MM.1S (cell line): ENCODE measurements at regions not wholly inside any gene's neighbourhood (a gene's known extent, or its start where the extent isn't known, plus 50 kb on each side); places are given as distances from the start of the nearest gene placed in this dataset.
"Not testable (repeated sequence)": the region's sequence is repeated elsewhere in the genome, so short reads cannot be mapped to it uniquely, and the experiment has no call there.

Experiments used
- DNase-seq: peaks from one replicate; pipeline ENCODE4 v3.0.0-alpha.2; 2015
- H2AFZ ChIP-seq: fragments of 300-600 bp; sonication (generic); 2 replicates; pipeline ENCODE4 v1.6.0; 2016; ENCODE audit warnings: antibody characterized with exemption, low read length
- H3F3A ChIP-seq: fragments of 300-600 bp; sonication (generic); 2 replicates; pipeline ENCODE4 v1.6.1; 2016; ENCODE audit warnings: mild to moderate bottlenecking, antibody characterized with exemption, low read length, moderate library complexity, mixed read lengths; ENCODE audit not compliant: insufficient read depth
- H3K27ac ChIP-seq: fragments of 300-600 bp; sonication (generic); 2 replicates; pipeline ENCODE4 v1.5.1; 2016; ENCODE audit warnings: mild to moderate bottlenecking, low read length
- H3K27me3 ChIP-seq: fragments of 300-600 bp; sonication (generic); replicated peaks from 2 replicates; pipeline ENCODE4 v1.6.0; 2016; ENCODE audit warnings: low read length; ENCODE audit not compliant: insufficient read depth
- H3K36me3 ChIP-seq: fragments of 300-600 bp; sonication (generic); replicated peaks from 2 replicates; pipeline ENCODE4 v1.6.1; 2016; ENCODE audit warnings: mild to moderate bottlenecking, low read length, mixed read lengths; ENCODE audit not compliant: insufficient read depth
- H3K4me1 ChIP-seq: fragments of 300-600 bp; sonication (generic); 2 replicates; pipeline ENCODE4 v1.6.1; 2016; ENCODE audit warnings: low read length, mixed read lengths
- H3K4me2 ChIP-seq: fragments of 300-600 bp; sonication (generic); 2 replicates; pipeline ENCODE4 v1.6.0; 2016; ENCODE audit warnings: low read depth, low read length
- H3K4me3 ChIP-seq: fragments of 300-600 bp; sonication (generic); 2 replicates; pipeline ENCODE4 v1.5.1; 2016; ENCODE audit warnings: low read length, mixed read lengths
- H3K79me2 ChIP-seq: fragments of 300-600 bp; sonication (generic); 2 replicates; pipeline ENCODE4 v1.6.1; 2016; ENCODE audit warnings: mixed run types, low read length, mixed read lengths
- H3K9ac ChIP-seq: fragments of 300-600 bp; sonication (generic); 2 replicates; pipeline ENCODE4 v1.6.1; 2016; ENCODE audit warnings: low read length, mixed read lengths
- H3K9me2 ChIP-seq: fragments of 300-600 bp; sonication (generic); replicated peaks from 2 replicates; pipeline ENCODE4 v1.6.1; 2016; ENCODE audit warnings: mild to moderate bottlenecking, low read length, mixed read lengths; ENCODE audit not compliant: insufficient read depth
- H3K9me3 ChIP-seq: fragments of 300-600 bp; sonication (generic); replicated peaks from 2 replicates; pipeline ENCODE4 v1.6.1; 2016; ENCODE audit warnings: mild to moderate bottlenecking, low read length, mixed read lengths; ENCODE audit not compliant: insufficient read depth
- H4K20me1 ChIP-seq: fragments of 300-600 bp; sonication (generic); 2 replicates; pipeline ENCODE4 v1.6.1; 2016; ENCODE audit warnings: mild to moderate bottlenecking, low read length, moderate library complexity, mixed read lengths; ENCODE audit not compliant: insufficient read depth

GRCh38 chr14:106714446-106715428 is 1188.4 kb downstream of the TMEM121 start:
- not testable (repeated sequence) for H3K79me2 ChIP-seq, H3F3A ChIP-seq, DNase-seq, H3K27me3 ChIP-seq, H3K4me3 ChIP-seq, H3K9me3 ChIP-seq, H3K4me1 ChIP-seq, H3K9ac ChIP-seq, H4K20me1 ChIP-seq, H3K36me3 ChIP-seq, H2AFZ ChIP-seq, H3K4me2 ChIP-seq, H3K9me2 ChIP-seq, H3K27ac ChIP-seq

GRCh38 chr14:106717544-106717943 is 1191.2 kb downstream of the TMEM121 start:
- not testable (repeated sequence) for H3K9me3 ChIP-seq, H3K4me2 ChIP-seq, H3K27ac ChIP-seq, H3K27me3 ChIP-seq, H2AFZ ChIP-seq, H3K9ac ChIP-seq, H3K9me2 ChIP-seq, H4K20me1 ChIP-seq, H3K36me3 ChIP-seq, H3K4me1 ChIP-seq, DNase-seq, H3K79me2 ChIP-seq, H3F3A ChIP-seq, H3K4me3 ChIP-seq

- H3K9ac ChIP-seq, H3K27me3 ChIP-seq, H3K36me3 ChIP-seq, H3K4me3 ChIP-seq, H3K4me2 ChIP-seq, H2AFZ ChIP-seq, H3K4me1 ChIP-seq, H3F3A ChIP-seq, H3K79me2 ChIP-seq, H3K27ac ChIP-seq, H3K9me2 ChIP-seq, H4K20me1 ChIP-seq, DNase-seq, H3K9me3 ChIP-seq: not testable (repeated sequence)
Observed at GRCh38 chr14:106719880-106720279, 1193.5 kb downstream of the TMEM121 start.

- not testable (repeated sequence) for H3K27me3 ChIP-seq, H3K27ac ChIP-seq, H2AFZ ChIP-seq, H3F3A ChIP-seq, H3K9me2 ChIP-seq, DNase-seq, H3K4me2 ChIP-seq, H3K79me2 ChIP-seq, H3K36me3 ChIP-seq, H3K9me3 ChIP-seq, H4K20me1 ChIP-seq, H3K9ac ChIP-seq, H3K4me1 ChIP-seq, H3K4me3 ChIP-seq
Observed at GRCh38 chr14:106721926-106722325, 1195.5 kb downstream of the TMEM121 start.

DNA sequence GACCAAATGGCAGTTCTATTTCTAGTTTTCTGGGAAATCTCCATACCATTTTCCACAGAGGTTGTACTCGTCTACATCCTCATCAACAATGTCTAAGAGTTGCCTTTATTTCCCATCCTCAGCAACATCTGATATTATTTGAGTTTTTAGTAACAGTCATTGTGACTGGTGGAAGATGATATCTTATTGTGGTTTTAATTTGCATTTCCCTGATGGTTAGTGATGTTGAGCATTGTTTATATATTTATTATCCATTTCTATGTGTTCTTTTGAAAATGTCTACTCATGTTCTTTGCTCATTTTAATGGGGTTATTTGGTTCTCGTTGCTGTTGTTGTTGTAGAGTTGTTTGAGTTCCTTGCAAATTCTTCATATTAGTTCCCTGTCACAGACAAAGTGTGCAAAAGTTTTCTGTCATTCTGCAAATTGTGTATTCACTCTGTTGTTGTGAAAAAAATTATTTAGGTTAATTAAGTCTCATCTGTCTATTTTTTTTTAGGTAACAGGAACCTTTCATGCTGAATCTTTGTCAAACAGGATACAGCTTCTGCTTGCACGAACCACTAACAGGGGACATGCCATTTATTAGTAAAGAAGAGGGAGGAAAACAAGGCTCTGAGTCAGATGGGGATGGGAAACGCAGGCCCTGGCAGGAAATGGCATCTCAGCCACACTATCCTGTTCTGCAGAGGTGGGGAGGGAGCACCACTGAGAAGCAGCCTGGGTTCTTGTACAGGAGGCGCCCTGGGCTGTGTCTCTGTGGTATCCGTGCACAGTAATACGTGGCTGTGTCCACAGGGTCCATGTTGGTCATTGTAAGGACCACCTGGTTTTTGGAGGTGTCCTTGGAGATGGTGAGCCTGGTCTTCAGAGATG is 1196.7 kb downstream of the TMEM121 start:
- not testable (repeated sequence) for H3K27ac ChIP-seq, H3F3A ChIP-seq, H3K4me1 ChIP-seq, H3K36me3 ChIP-seq, H3K79me2 ChIP-seq, H3K4me2 ChIP-seq, H3K27me3 ChIP-seq, H4K20me1 ChIP-seq, H3K9ac ChIP-seq, DNase-seq, H2AFZ ChIP-seq, H3K4me3 ChIP-seq, H3K9me3 ChIP-seq, H3K9me2 ChIP-seq

- H3K27ac ChIP-seq = not testable (repeated sequence)
Observed at GRCh38 chr14:106727962-106728361, 1201.6 kb downstream of the TMEM121 start.

More at GRCh38 chr14:106727962-106728361, 1201.6 kb downstream of the TMEM121 start:
- H4K20me1 ChIP-seq, H3K4me1 ChIP-seq, H3K9me3 ChIP-seq, H3K27me3 ChIP-seq, H2AFZ ChIP-seq, H3K9me2 ChIP-seq, H3K9ac ChIP-seq, H3K4me3 ChIP-seq, H3K4me2 ChIP-seq, DNase-seq, H3F3A ChIP-seq, H3K36me3 ChIP-seq, H3K79me2 ChIP-seq: not testable (repeated sequence)
